H1 (cell line): ENCODE measurements at regions not wholly inside any gene's neighbourhood (a gene's known extent, or its start where the extent isn't known, plus 50 kb on each side); places are given as distances from the start of the nearest gene placed in this dataset.

Source experiments
- ASH2L ChIP-seq: fragments of 200-600, 300-600 bp; sonication (generic); IDR thresholded peaks from one replicate; pipeline ENCODE4 v1.7.1; 2017; ENCODE audit warnings: low read length
- ATF3 ChIP-seq: IDR thresholded peaks from 2 replicates; pipeline ENCODE4 v1.6.1; 2011; ENCODE audit warnings: low read depth, mild to moderate bottlenecking, low read length; ENCODE audit not compliant: insufficient read depth
- CEBPB ChIP-seq: IDR thresholded peaks from 2 replicates; pipeline ENCODE4 v1.6.1; 2012; ENCODE audit warnings: low read depth, low read length
- CTCF ChIP-seq, 3 experiments: IDR thresholded peaks; 1 replicate in 2 of 3; 2 replicates in 1 of 3; pipeline versions ENCODE4 v1.5.1 to v1.6.1; 2011; ENCODE audit warnings: low read length in 3 of 3, mild to moderate bottlenecking in 3 of 3, inconsistent platforms in 2 of 3, low read depth in 1 of 3, moderate library complexity in 1 of 3; ENCODE audit not compliant: insufficient read depth in 1 of 3; ENCODE audit errors: control extremely low read depth in 1 of 3
- NRF1 ChIP-seq: IDR thresholded peaks from 2 replicates; pipeline ENCODE4 v1.6.1; 2011; ENCODE audit warnings: mild to moderate bottlenecking, low read depth, low read length, improper control_type of control experiment
- POLR2A ChIP-seq, 2 experiments: IDR thresholded peaks; 1 replicate in 1 of 2; 2 replicates in 1 of 2; pipeline ENCODE4 v1.6.1; 2011; ENCODE audit warnings: low read depth in 2 of 2, low read length in 2 of 2, mild to moderate bottlenecking in 2 of 2; ENCODE audit errors: control extremely low read depth in 1 of 2
- RAD21 ChIP-seq, 2 experiments: IDR thresholded peaks in 1 of 2; conservative IDR thresholded peaks in 1 of 2; 2 replicates each; pipeline ENCODE4 v1.6.1; 2011; ENCODE audit warnings: low read depth in 2 of 2, low read length in 2 of 2, improper control_type of control experiment in 1 of 2, inconsistent platforms in 1 of 2, mild to moderate bottlenecking in 1 of 2, moderate library complexity in 1 of 2
- RFX5 ChIP-seq: IDR thresholded peaks from 2 replicates; pipeline ENCODE4 v1.6.1; 2011; ENCODE audit warnings: low read depth, low read length, improper control_type of control experiment, borderline replicate concordance
- SP1 ChIP-seq: IDR thresholded peaks from 2 replicates; pipeline ENCODE4 v1.6.1; 2011; ENCODE audit warnings: low read depth, low read length
- USF2 ChIP-seq: IDR thresholded peaks from 2 replicates; pipeline ENCODE4 v1.6.1; 2011; ENCODE audit warnings: low read length, improper control_type of control experiment
- YY1 ChIP-seq: IDR thresholded peaks from 2 replicates; pipeline ENCODE4 v1.6.1; 2011; ENCODE audit warnings: low read depth, mild to moderate bottlenecking, low read length

- no peak for TF ChIP-seq RAD21 (IDR thresholded peaks at IDR 0.05 in 1 of 2, conservative IDR thresholded peaks at IDR 0.05 in 1 of 2; ENCODE audit: low read depth in 2 of 2, low read length in 2 of 2)
- no peak for TF ChIP-seq POLR2A (IDR thresholded peaks at IDR 0.05; ENCODE audit: control extremely low read depth in 1 of 2, low read depth in 2 of 2, low read length in 2 of 2)
- no peak for TF ChIP-seq NRF1
- no peak for TF ChIP-seq CEBPB
- no peak for TF ChIP-seq YY1
- TF ChIP-seq CTCF (IDR thresholded peaks at IDR 0.05; ENCODE audit: control extremely low read depth in 1 of 3, insufficient read depth in 1 of 3, low read depth in 1 of 3, low read length in 3 of 3), result no peak
- no peak for TF ChIP-seq SP1
- TF ChIP-seq ASH2L, result no peak
- no peak for TF ChIP-seq USF2
- no peak for TF ChIP-seq RFX5
- TF ChIP-seq ATF3, result no peak
These were observed 453.9 kb downstream of the BRD1 start for GRCh38 chr22:49373801-49374226.
